Spleen (tissue), 11 donors: ENCODE measurements at regions not wholly inside any gene's neighbourhood (a gene's known extent, or its start where the extent isn't known, plus 50 kb on each side); places are given as distances from the start of the nearest gene placed in this dataset.

ENCODE experiments used
- DNase-seq: peaks from one replicate; pipeline ENCODE4 v3.0.0-alpha.2; 2020
- H3K27ac ChIP-seq, 8 donors: fragments of 200-600 bp; sonication (generic) in 7 of 8; 1 replicate in 4 of 8; 2 replicates in 4 of 8; pipeline versions ENCODE4 v1.5.0 to v1.8.0; 2016 to 2021; ENCODE audit warnings: inconsistent platforms in 4 of 8, mild to moderate bottlenecking in 4 of 8, moderate library complexity in 1 of 8
- H3K27me3 ChIP-seq, 7 donors: fragments of 200-600 bp; sonication (generic) in 6 of 7; replicated peaks in 1 of 7; 1 replicate in 4 of 7; 2 replicates in 3 of 7; pipeline versions ENCODE4 v1.5.0 to v1.8.0; 2016 to 2021; ENCODE audit warnings: inconsistent platforms in 3 of 7, mild to moderate bottlenecking in 1 of 7
- H3K36me3 ChIP-seq, 6 donors: fragments of 200-600 bp; sonication (generic) in 5 of 6; 1 replicate in 4 of 6; 2 replicates in 2 of 6; pipeline versions ENCODE4 v1.5.0 to v1.8.0; 2016 to 2021; ENCODE audit warnings: inconsistent platforms in 2 of 6
- H3K4me1 ChIP-seq, 6 donors: fragments of 200-600 bp; sonication (generic) in 5 of 6; 1 replicate in 3 of 6; 2 replicates in 3 of 6; pipeline versions ENCODE4 v1.5.0 to v1.8.0; 2016 to 2021; ENCODE audit warnings: inconsistent platforms in 3 of 6
- H3K4me3 ChIP-seq, 8 donors: fragments of 200-600 bp; sonication (generic) in 7 of 8; 1 replicate in 4 of 8; 2 replicates in 4 of 8; pipeline versions ENCODE4 v1.5.0 to v1.8.0; 2016 to 2021; ENCODE audit warnings: inconsistent platforms in 4 of 8, mild to moderate bottlenecking in 4 of 8, moderate library complexity in 2 of 8
- H3K9me3 ChIP-seq, 8 donors: fragments of 200-600 bp; sonication (generic) in 7 of 8; 1 replicate in 4 of 8; 2 replicates in 4 of 8; pipeline versions ENCODE4 v1.5.0 to v1.8.0; 2016 to 2021; ENCODE audit warnings: inconsistent platforms in 4 of 8
- POLR2A ChIP-seq, 3 donors: fragments of 450-650 bp; IDR thresholded peaks; one replicate each; pipeline ENCODE4 v1.5.1; 2017; ENCODE audit warnings: antibody characterized with exemption in 3 of 3, mild to moderate bottlenecking in 1 of 3
- POLR2AphosphoS5 ChIP-seq, 3 donors: sonication (generic); formaldehyde crosslinking; IDR thresholded peaks; one replicate each; pipeline ENCODE4 v1.5.1; 2017; ENCODE audit warnings: antibody characterized with exemption in 3 of 3
- WGBS, 5 donors: extraction: QIAGEN DNeasy Blood & Tissue Kit in 3 of 5; methylation state at CpG; one replicate each; pipeline versions ENCODE4 v1.1.5 to v1.1.7; 2013 to 2018; 5-methylcytosine and 5-hydroxymethylcytosine counted together
- intact Hi-C: fragments of 100-400 bp; cut with DNase I; formaldehyde crosslinking; loops from one replicate; pipeline ENCODE4 v1.15.0; 2023; ENCODE audit warnings: low total_unique reads
- TF ChIP-seq, protein P1 (sequence below), 11 experiments: fragments of 200-600 bp in 7 of 11; fragments of 450-650 bp in 4 of 11; sonication (generic) in 4 of 11; IDR thresholded peaks in 8 of 11; conservative IDR thresholded peaks in 3 of 11; 1 replicate in 7 of 11; 2 replicates in 4 of 11; pipeline versions ENCODE4 v1.4.0 to v1.8.0; 2016 to 2021; ENCODE audit warnings: antibody characterized with exemption in 11 of 11, inconsistent platforms in 4 of 11, mild to moderate bottlenecking in 1 of 11
- donor health status: healthy with polysubstance abuse.
- donor health status: DM: no; HTN: no; CAD: no; lungs with moderate emphysema.
- donor health status: DM: no; HTN: no; CAD: no.
- donor health status: Bipolar disorder and iron deficiency.
- donor health status: healthy.
- donor health status: DM: no; HTN: no; CAD: no.
- donor health status: DM: yes; HTN: yes; CAD: no.

DNA sequence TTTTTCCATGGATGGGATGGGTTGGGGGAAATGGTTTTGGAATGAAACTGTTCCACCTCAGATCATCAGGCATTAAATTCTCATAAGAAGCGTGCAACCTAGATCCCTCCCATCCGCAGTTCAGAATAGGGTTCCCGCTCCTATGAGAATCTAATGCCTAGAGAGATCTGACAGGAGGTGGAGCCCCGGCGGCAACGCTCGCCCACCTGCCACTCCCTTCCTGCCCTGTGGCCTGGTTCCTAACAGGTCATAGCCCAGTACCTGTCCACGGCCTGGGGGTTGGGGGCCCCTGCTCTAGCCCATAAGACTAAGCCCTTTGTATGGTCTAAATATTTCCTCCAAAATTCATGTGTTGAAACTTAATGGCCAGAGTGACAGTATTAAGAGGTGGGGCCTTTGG is 92.3 kb upstream of the SALL4 start:
- no peak for DNase-seq

DNA sequence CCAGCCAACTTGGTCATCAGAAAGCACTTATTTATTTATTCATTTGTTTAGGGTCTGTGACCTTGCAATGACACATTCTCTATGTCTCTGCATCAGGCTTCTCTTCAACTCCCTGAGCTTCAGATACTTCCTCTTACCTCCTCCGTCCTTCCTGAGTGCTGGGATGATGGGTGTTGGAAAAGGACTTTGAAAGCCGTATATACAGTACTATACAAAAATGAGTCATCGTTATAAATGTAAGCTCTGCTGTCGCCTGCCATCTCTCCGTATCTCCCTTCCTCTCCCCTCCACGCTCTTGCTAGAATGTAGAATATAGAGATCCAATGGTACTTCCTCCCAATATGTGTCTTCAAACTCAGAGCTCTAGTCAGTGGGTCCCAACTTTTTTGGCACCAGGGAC is 91.9 kb upstream of the SALL4 start:
- Histone ChIP-seq H3K9me3 (no peaks in the 10 kb centered on the region), H3K4me1 (no peaks in the 10 kb centered on the region), H3K36me3 (no peaks in the 10 kb centered on the region), H3K27me3 (peaks cover 0 to 2% (median 0%) of the 10 kb centered on the region in 7 donors), H3K27ac (no peak overlapping the region), H3K4me3 (no peak overlapping the region)
- TF ChIP-seq, protein P1, sequence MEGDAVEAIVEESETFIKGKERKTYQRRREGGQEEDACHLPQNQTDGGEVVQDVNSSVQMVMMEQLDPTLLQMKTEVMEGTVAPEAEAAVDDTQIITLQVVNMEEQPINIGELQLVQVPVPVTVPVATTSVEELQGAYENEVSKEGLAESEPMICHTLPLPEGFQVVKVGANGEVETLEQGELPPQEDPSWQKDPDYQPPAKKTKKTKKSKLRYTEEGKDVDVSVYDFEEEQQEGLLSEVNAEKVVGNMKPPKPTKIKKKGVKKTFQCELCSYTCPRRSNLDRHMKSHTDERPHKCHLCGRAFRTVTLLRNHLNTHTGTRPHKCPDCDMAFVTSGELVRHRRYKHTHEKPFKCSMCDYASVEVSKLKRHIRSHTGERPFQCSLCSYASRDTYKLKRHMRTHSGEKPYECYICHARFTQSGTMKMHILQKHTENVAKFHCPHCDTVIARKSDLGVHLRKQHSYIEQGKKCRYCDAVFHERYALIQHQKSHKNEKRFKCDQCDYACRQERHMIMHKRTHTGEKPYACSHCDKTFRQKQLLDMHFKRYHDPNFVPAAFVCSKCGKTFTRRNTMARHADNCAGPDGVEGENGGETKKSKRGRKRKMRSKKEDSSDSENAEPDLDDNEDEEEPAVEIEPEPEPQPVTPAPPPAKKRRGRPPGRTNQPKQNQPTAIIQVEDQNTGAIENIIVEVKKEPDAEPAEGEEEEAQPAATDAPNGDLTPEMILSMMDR (IDR thresholded peaks at IDR 0.05 in 8 of 11, conservative IDR thresholded peaks at IDR 0.05 in 3 of 11): no peak
- TF ChIP-seq POLR2AphosphoS5 (IDR thresholded peaks at IDR 0.05) (no peak), POLR2A (IDR thresholded peaks at IDR 0.05) (no peak)
- intact Hi-C loops: no loop called here
- no peak for DNase-seq
- WGBS, 5 donors: 73 to 88% (median 77%) methylated on average over 6 of the region's 6 CpGs

More for the DNA sequence above, 92.3 kb upstream of the SALL4 start:
- 64 to 93% (median 80%) methylated on average over 7 to 8 of the region's 8 CpGs for WGBS, 5 donors
- Histone ChIP-seq H3K4me3 (no peak overlapping the region), H3K36me3 (no peaks in the 10 kb centered on the region), H3K4me1 (no peaks in the 10 kb centered on the region), H3K27ac (no peak overlapping the region), H3K27me3 (peaks cover 0 to 2% (median 0%) of the 10 kb centered on the region in 7 donors), H3K9me3 (no peaks in the 10 kb centered on the region)
- TF ChIP-seq POLR2A (IDR thresholded peaks at IDR 0.05) (no peak), POLR2AphosphoS5 (IDR thresholded peaks at IDR 0.05) (no peak)
- TF ChIP-seq, protein P1 (IDR thresholded peaks at IDR 0.05 in 8 of 11, conservative IDR thresholded peaks at IDR 0.05 in 3 of 11): no peak
- intact Hi-C loops: no loop called here

DNA sequence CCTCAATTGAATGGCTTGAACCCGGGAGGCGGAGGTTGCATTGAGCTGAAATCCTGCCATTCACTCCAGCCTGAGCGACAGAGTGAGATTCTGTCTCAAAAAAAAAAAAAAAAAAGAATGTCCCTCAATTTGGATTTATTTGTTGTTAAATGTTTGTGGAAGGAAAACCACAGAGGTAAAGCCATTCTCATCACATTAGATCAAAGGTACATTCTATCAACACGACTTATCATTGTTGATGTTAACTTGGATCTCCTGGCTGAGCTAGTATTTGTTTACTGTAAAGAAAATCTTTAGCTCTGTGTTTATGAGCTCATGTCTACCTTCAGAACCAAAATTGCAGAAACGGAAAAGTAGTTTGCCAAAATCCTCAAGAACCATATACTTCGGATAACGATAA is 91.4 kb upstream of the SALL4 start:
- intact Hi-C loops: no loop called here
- Histone ChIP-seq H3K27me3 (peaks cover 0 to 2% (median 0%) of the 10 kb centered on the region in 7 donors), H3K36me3 (no peaks in the 10 kb centered on the region), H3K27ac (no peak overlapping the region), H3K4me3 (no peak overlapping the region), H3K9me3 (no peaks in the 10 kb centered on the region), H3K4me1 (no peaks in the 10 kb centered on the region)
- WGBS, 5 donors: 72 to 93% (median 80%) methylated on average over 7 of the region's 7 CpGs
- DNase-seq: no peak
- TF ChIP-seq POLR2A (IDR thresholded peaks at IDR 0.05) (no peak), POLR2AphosphoS5 (IDR thresholded peaks at IDR 0.05) (no peak)
- TF ChIP-seq, protein P1 (IDR thresholded peaks at IDR 0.05 in 8 of 11, conservative IDR thresholded peaks at IDR 0.05 in 3 of 11): no peak

DNA sequence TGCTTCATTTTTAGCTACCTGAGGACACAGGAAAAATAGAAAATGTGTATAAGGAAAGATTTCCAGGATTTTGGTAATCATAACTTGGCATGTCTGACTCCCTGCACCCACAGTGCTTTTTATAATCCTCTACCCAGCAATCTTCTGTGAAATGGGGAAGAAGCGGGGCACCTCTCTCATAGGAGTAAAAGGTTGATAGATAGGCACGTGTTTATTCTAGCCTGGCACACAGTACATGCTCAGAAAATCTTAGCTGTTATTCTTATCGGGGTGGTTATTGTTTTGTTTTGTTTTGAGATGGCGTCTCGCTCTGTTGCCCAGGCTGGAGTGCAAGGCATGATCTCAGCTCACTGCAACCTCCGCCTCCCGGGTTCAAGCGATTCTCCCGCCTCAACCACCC is 87.7 kb upstream of the SALL4 start:
- Histone ChIP-seq H3K4me3 (no peak overlapping the region), H3K4me1 (no peaks in the 10 kb centered on the region), H3K27ac (no peak overlapping the region), H3K36me3 (no peaks in the 10 kb centered on the region), H3K27me3 (peaks cover 0 to 2% (median 0%) of the 10 kb centered on the region in 7 donors), H3K9me3 (no peaks in the 10 kb centered on the region)
- intact Hi-C loops: no loop called here
- no peak for DNase-seq
- 80 to 91% (median 85%) methylated on average over 9 of the region's 9 CpGs for WGBS, 5 donors
- TF ChIP-seq, protein P1 (IDR thresholded peaks at IDR 0.05 in 8 of 11, conservative IDR thresholded peaks at IDR 0.05 in 3 of 11): no peak
- TF ChIP-seq POLR2A (IDR thresholded peaks at IDR 0.05) (no peak), POLR2AphosphoS5 (IDR thresholded peaks at IDR 0.05) (no peak)
